ENCODE measurements at regions not wholly inside any gene's neighbourhood (a gene's known extent, or its start where the extent isn't known, plus 50 kb on each side); places are given as distances from the start of the nearest gene placed in this dataset.

DNA sequence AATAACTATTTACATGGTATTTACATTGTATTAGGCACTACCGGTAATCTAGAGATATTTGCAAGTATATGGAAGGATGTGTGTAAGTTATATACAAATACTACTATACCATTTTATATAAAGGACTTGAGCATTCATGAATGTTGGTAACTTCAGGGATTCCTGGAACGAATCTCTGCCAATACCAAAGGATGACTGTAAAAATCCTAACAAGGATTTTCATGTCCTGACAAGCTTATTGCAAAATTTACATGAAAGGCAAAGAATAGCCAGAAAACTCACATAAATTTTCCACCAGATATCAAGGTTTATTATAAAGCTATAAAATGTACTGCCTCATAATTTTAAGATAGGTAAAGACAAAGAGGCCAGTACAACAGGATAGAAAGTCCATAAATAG lies 325.2 kb upstream of the NRIP1 start:
- Histone ChIP-seq H3K27me3 (ENCODE audit: insufficient read depth, low read length) (no peaks in the 10 kb centered on the region), H3K9me3 (ENCODE audit: low read depth, low read length) (peaks cover 4% of the 10 kb centered on the region), H3K4me3 (ENCODE audit: low read length) (no peak overlapping the region), H3K4me1 (ENCODE audit: insufficient read depth, low read length) (no peaks in the 10 kb centered on the region)

DNA sequence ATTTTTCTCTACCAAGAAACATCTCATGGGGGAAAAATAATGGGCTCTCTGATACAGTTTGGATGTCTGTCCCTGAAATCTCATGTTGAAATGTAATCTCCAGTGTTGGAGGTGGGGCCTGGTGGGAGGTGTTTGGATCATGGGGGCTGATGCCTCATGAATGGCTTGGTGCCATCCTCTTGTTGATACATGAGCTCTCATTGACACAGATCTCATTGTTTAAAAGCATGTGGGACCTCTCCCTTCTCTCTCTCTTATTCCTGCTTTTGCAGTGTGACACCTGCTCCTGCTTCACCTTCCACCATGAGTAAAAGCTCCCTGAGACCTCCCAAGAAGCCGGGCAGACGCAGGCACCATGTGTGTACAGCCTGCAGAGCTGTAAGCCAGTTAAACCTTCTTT lies 332.5 kb upstream of the NRIP1 start:
- Histone ChIP-seq H3K27me3 (ENCODE audit: insufficient read depth, low read length) (no peaks in the 10 kb centered on the region), H3K4me1 (ENCODE audit: insufficient read depth, low read length) (no peaks in the 10 kb centered on the region), H3K4me3 (ENCODE audit: low read length) (no peak overlapping the region), H3K9me3 (ENCODE audit: low read depth, low read length) (no peaks in the 10 kb centered on the region)

DNA sequence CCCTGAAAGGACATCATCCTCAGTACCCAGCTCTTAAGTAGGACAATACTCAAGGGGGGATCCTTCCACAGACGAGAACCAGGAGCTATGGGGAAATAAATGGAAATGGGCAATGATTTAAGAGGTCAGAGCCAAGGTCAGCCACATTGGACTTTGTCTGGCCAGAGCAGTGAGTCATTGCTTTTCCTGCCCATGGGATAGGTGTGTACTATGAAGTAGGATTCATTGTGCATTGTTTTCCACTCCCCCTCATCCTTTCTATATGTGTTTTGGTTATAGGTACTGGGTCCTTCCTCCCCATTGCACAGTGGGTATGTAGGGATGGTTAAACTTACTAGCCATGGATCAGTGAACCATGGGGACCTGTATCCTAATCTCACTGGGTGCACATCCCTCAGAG lies 328.9 kb upstream of the USP25 start:
- Histone ChIP-seq H3K4me1 (ENCODE audit: insufficient read depth, low read length) (no peaks in the 10 kb centered on the region), H3K9me3 (ENCODE audit: low read depth, low read length) (no peaks in the 10 kb centered on the region), H3K4me3 (ENCODE audit: low read length) (no peak overlapping the region), H3K27me3 (ENCODE audit: insufficient read depth, low read length) (no peaks in the 10 kb centered on the region)

DNA sequence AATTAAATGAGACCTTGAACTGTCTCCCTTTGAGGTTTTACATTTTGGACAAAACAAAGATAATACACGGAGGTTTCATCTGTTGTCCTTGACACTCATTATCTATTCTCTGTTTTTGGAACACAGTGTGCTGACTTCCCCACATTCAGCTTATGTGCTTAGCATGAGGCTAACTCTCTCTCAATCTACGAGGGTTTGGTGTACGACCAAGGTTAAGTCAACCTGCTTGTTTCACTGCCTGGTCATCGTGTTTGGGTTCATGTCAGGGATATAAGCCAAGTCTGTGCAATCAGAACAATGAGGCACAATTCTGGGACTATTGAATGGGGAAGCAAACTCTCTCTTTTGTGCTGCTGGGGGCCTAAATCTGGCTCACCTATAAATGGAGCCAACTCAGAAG lies 328.5 kb upstream of the USP25 start:
- H3K4me1 ChIP-seq (ENCODE audit: insufficient read depth, low read length), result no peaks in the 10 kb centered on the region
- no peaks in the 10 kb centered on the region for H3K9me3 ChIP-seq (ENCODE audit: low read depth, low read length)
- H3K27me3 ChIP-seq (ENCODE audit: insufficient read depth, low read length), result no peaks in the 10 kb centered on the region
- H3K4me3 ChIP-seq (ENCODE audit: low read length), result no peak overlapping the region

DNA sequence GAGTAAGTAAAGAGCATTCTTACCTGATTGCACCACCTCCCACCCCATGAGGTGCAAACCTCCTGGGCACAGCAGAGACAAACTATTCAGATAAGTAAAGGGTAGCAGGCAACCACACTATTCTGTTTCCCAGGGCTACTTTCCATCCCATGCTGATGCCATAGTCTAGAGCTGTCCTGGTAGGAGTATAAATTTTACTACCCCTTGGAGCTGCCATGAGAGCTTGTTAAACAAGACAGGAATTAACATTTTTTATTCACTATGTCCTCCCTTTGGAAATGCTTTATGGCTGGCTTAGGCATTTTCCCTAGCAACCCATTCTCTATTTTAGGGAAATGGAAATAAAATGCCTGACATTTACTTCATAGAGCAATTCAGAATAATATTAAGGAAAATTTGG lies 324.6 kb upstream of the USP25 start:
- no peaks in the 10 kb centered on the region for H3K4me1 ChIP-seq (ENCODE audit: insufficient read depth, low read length)
- no peaks in the 10 kb centered on the region for H3K27me3 ChIP-seq (ENCODE audit: insufficient read depth, low read length)
- no peaks in the 10 kb centered on the region for H3K9me3 ChIP-seq (ENCODE audit: low read depth, low read length)
- no peak overlapping the region for H3K4me3 ChIP-seq (ENCODE audit: low read length)

DNA sequence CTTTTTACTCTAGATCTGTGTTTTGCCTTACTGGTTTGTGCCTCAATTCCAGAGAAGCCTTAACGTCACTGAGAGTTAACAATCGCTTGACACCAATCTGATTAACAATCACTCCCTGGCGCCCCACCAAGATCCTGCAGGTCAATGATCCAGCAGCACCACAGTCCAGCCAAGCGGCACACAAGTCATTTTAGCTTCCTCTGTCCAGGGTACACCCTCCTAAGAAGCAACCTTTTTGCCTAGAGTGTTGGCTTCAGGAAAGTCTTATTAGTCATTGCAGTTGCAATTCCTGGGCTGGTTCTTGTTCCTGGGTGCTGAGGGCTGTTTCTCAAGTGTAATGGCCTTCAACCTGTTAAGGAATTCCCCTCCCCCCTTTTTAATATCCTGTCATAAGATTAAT lies 323.0 kb upstream of the USP25 start:
- H3K4me3 ChIP-seq (ENCODE audit: low read length), result no peak overlapping the region
- no peaks in the 10 kb centered on the region for H3K9me3 ChIP-seq (ENCODE audit: low read depth, low read length)
- no peaks in the 10 kb centered on the region for H3K4me1 ChIP-seq (ENCODE audit: insufficient read depth, low read length)
- H3K27me3 ChIP-seq (ENCODE audit: insufficient read depth, low read length), result no peaks in the 10 kb centered on the region

DNA sequence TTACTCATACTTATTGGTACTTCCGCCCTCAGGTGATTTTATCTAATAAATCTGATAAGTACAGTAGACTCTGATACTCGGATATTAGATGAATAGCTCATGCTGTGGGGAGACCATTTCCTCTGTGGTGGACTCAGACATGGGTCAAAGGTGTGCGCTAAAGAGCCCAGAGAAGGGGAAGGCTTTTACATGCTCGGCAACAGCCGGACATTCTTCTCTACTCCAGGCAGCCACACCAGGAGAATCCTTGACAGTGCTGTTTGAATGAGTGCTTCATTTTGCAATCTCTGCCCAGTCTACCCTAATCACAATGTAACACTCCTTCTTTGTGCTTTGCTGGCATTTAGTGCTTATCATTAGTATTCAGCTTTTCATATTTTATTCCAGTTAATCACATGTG lies 322.2 kb upstream of the USP25 start:
- Histone ChIP-seq H3K27me3 (ENCODE audit: insufficient read depth, low read length) (no peaks in the 10 kb centered on the region), H3K4me3 (ENCODE audit: low read length) (no peak overlapping the region), H3K4me1 (ENCODE audit: insufficient read depth, low read length) (no peaks in the 10 kb centered on the region), H3K9me3 (ENCODE audit: low read depth, low read length) (no peaks in the 10 kb centered on the region)

DNA sequence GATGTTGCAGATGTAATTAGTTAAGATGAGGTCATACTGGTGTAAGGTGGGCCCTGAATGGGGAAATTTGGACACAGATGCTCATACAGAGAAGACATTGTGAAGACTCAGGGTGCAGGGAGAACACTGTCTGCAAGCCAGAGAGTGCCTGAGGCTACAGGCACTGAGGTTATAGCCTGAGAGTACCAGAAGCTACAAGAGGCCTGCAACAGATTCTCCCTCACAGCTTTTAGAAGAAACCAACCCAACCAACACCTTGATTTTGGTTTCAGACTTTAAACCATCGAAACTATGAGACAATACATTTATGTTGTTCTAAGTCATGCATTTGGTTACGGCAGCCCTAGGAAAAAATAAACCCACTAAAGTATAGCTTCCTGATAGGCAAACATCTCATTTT lies 321.7 kb upstream of the USP25 start:
- no peaks in the 10 kb centered on the region for H3K9me3 ChIP-seq (ENCODE audit: low read depth, low read length)
- no peaks in the 10 kb centered on the region for H3K27me3 ChIP-seq (ENCODE audit: insufficient read depth, low read length)
- no peak overlapping the region for H3K4me3 ChIP-seq (ENCODE audit: low read length)
- no peaks in the 10 kb centered on the region for H3K4me1 ChIP-seq (ENCODE audit: insufficient read depth, low read length)

DNA sequence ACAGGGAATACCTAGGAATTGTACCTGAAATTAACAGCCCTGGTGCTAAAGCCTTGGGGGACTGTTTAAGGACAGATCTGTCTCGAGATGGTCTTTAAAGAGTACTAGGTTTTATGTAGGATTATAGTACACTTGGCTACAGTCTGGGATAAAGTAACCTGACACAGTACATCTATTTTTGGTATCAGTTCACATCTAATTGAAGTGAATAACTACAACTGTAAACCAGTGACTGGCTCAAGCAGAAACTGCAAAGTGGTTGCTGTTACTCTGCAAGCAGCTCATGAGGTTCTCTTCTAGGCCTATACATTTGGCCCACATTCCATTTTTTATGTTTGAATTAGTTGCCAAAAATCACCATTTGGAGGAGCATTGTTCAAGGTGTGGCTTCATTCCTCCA lies 320.8 kb upstream of the USP25 start:
- no peaks in the 10 kb centered on the region for H3K4me1 ChIP-seq (ENCODE audit: insufficient read depth, low read length)
- H3K9me3 ChIP-seq (ENCODE audit: low read depth, low read length), result no peaks in the 10 kb centered on the region
- no peaks in the 10 kb centered on the region for H3K27me3 ChIP-seq (ENCODE audit: insufficient read depth, low read length)
- no peak overlapping the region for H3K4me3 ChIP-seq (ENCODE audit: low read length)

DNA sequence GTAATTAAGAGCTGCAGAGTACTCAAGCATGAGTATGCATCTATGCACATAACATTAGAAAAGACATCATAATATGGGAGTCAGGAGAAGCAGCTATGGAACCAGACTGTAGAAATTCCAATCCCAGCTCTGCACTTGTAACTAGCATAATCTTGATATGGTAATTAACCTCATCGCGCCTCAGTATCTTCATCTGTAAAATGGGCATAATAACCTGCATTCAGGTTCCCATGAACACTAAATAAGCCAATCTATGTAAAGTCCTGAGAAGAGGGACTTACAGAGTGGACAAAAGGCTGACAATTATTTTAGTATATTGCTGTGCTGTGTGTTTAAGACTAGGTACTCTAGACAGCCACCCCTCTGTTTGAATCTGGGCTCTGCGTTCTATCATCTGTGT lies 318.9 kb upstream of the USP25 start:
- Histone ChIP-seq H3K4me1 (ENCODE audit: insufficient read depth, low read length) (no peaks in the 10 kb centered on the region), H3K4me3 (ENCODE audit: low read length) (no peak overlapping the region), H3K27me3 (ENCODE audit: insufficient read depth, low read length) (no peaks in the 10 kb centered on the region), H3K9me3 (ENCODE audit: low read depth, low read length) (no peaks in the 10 kb centered on the region)

DNA sequence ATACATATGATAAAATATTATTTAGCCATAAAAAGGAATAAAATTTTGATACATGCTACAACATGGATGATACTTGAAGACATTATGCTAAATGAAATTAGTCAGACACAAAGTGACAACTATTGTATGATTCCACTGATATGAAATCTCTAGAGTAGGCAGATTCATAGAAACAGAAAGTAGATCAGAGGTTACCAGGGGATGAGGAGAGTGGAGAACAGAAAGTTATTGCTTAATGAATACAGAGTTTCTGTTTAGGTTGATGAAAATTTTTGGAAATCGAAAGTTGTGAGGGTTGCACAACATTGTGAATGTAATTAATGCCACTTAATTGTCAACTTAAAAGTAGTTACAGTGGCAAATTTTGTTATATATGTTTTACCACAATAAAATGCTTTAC lies 315.7 kb upstream of the USP25 start:
- H3K4me3 ChIP-seq (ENCODE audit: low read length), result no peak overlapping the region
- H3K27me3 ChIP-seq (ENCODE audit: insufficient read depth, low read length), result no peaks in the 10 kb centered on the region
- H3K9me3 ChIP-seq (ENCODE audit: low read depth, low read length), result no peaks in the 10 kb centered on the region
- no peaks in the 10 kb centered on the region for H3K4me1 ChIP-seq (ENCODE audit: insufficient read depth, low read length)

DNA sequence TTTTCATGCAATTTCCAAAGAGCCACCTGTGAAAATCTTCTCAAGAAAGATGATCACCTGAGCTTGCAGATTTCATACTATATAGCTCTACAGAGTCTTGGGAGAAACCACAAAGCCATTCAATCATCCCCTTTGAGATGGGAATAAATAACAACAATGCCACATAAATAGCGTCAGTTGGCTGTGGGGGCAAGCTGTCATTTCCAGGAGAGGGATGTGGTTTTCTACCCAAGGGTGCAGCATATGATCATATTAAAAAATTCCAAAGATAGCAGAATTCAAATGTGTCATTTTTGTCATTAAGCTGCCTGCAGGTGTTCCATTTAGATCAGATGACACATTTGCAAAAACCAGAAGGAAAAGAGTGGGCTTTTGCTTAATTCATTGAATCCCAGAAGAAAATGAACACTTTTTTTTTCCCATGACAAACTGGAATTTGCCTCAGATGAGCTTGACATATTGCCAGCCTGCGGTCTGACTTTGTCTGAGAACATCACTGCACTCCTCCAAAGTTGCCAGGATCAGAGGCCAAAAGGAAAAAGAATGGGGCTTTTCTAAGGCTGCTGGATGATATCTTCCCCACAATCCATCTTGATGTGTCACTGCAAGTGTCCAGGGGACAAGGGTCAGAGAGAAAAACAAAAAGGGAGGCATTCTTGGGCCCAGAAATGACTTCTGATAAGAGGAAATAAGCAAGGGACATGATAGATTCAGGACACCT lies 314.1 kb upstream of the USP25 start:
- Histone ChIP-seq H3K9me3 (ENCODE audit: low read depth, low read length) (no peaks in the 10 kb centered on the region), H3K4me3 (ENCODE audit: low read length) (no peak overlapping the region), H3K27me3 (ENCODE audit: insufficient read depth, low read length) (no peaks in the 10 kb centered on the region), H3K4me1 (ENCODE audit: insufficient read depth, low read length) (no peaks in the 10 kb centered on the region)

DNA sequence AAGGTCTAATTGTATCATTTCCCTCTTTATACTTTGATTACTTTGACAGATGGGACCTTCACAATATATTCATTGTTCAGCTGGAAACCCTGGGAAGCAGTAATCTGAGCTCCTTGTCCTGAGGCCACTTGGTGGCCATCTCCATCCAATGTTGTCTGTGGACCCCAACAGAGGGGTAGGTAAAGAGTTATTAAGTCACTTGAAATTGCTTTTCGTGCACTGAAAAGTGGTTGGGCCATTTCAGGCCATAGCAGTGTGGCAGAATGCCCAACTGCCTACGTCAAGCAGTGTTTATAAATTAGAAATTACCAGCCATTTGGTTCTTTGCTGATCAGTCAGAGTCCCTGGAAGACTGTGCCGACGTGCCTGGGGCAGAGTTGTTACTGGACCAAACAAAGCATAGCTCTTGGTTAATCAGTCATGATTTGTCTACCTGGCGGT lies 308.3 kb upstream of the USP25 start:
- H3K9me3 ChIP-seq (ENCODE audit: low read depth, low read length), result no peaks in the 10 kb centered on the region
- H3K4me3 ChIP-seq (ENCODE audit: low read length), result no peak overlapping the region

DNA sequence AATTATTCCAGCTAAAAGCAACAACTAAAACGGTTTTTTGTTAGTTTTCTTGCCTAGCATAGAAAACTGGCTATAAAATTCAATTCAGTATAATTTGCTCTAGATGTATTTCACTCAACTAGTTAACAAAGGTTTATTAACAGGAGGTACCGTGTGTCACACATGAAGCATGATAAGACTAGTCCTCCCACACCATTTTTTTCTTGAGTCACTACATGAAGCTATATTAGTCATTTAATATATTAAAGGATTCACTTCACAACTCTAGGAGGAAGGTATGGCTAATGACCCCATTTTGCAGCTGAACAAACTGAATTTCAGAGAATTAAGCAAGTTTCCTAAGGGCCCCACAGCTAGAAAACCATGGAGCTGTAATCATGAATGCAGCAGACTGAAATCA lies 307.8 kb upstream of the USP25 start:
- Histone ChIP-seq H3K27me3 (ENCODE audit: insufficient read depth, low read length) (no peaks in the 10 kb centered on the region), H3K9me3 (ENCODE audit: low read depth, low read length) (no peaks in the 10 kb centered on the region)

More for the DNA sequence above, 308.3 kb upstream of the USP25 start:
- no peaks in the 10 kb centered on the region for H3K4me1 ChIP-seq (ENCODE audit: insufficient read depth, low read length)
- H3K27me3 ChIP-seq (ENCODE audit: insufficient read depth, low read length), result no peaks in the 10 kb centered on the region

DNA sequence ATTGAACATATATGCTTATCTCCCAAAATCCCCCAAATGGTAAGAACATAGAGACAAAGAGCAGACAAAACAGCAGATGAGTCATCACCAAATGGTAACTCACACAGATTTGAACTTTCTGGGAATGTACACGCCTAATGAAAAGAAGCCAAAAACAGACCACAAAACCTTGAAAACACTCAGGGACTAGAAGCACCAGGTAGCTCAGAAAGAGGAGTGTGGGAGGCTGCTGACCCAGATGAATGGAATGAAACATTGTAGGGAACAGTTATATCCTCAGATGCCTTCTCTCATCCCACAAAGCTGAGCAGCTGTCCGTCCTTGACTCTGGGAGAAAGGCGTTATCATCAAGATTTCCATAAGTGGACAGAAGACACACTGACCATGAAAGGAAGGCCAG lies 307.0 kb upstream of the USP25 start:
- H3K9me3 ChIP-seq (ENCODE audit: low read depth, low read length), result no peaks in the 10 kb centered on the region
- H3K27me3 ChIP-seq (ENCODE audit: insufficient read depth, low read length), result no peaks in the 10 kb centered on the region
- no peaks in the 10 kb centered on the region for H3K4me1 ChIP-seq (ENCODE audit: insufficient read depth, low read length)
- no peak overlapping the region for H3K4me3 ChIP-seq (ENCODE audit: low read length)

More for the DNA sequence above, 307.8 kb upstream of the USP25 start:
- Histone ChIP-seq H3K4me1 (ENCODE audit: insufficient read depth, low read length) (no peaks in the 10 kb centered on the region), H3K4me3 (ENCODE audit: low read length) (no peak overlapping the region)

DNA sequence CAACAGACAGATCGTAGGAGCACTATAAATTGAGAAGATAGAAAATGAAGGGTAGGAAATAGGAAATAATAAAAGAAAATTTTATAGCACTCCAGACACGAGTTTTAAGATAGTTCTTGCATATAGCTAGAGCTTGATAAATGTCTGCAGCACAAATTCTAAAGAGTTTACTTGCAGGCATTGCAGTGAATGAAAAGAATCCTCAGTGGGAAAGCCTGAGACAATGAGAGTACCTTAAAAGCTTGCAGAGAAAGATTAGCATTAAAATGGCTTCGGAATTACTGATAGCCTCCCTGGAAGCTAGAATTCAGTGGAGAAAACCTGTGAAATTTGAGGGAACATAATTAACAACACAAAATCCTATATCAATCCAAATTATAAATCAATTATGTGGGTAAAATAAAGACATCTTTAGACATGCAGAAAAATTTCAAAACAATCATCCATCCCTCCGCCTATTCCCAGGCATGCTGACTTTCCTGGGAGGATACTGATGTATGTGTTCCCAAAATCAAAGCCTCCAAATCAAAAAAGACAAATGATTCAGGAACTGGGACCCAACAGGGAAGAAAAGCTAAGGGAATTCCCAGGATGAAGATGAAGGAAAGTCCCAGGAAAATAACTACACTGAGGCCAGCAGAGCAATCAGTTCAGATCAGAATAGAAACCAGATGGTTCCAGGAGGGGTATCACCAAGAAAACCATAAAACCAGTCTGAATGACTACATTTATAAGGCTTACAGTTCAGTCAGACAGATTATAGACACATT lies 305.9 kb upstream of the USP25 start:
- Histone ChIP-seq H3K27me3 (ENCODE audit: insufficient read depth, low read length) (no peaks in the 10 kb centered on the region), H3K9me3 (ENCODE audit: low read depth, low read length) (no peaks in the 10 kb centered on the region), H3K4me1 (ENCODE audit: insufficient read depth, low read length) (no peaks in the 10 kb centered on the region), H3K4me3 (ENCODE audit: low read length) (no peak overlapping the region)
